ENCODE measurements at regions not wholly inside any gene's neighbourhood (a gene's known extent, or its start where the extent isn't known, plus 50 kb on each side); places are given as distances from the start of the nearest gene placed in this dataset.

GRCh38 chr16:6498858-6499257, 833.8 kb upstream of the RBFOX1 start:
- no peak for TF ChIP-seq RAD21 (IDR thresholded peaks at IDR 0.05; ENCODE audit: low read depth)
- TF ChIP-seq FOXM1 (IDR thresholded peaks at IDR 0.05; ENCODE audit: borderline replicate concordance, low read depth) = no peak
- no peak for TF ChIP-seq YY1 (IDR thresholded peaks at IDR 0.05; ENCODE audit: low read depth)
- no peak for TF ChIP-seq REST (IDR thresholded peaks at IDR 0.05; ENCODE audit: low read depth)
- TF ChIP-seq CREB1 (IDR thresholded peaks at IDR 0.05; ENCODE audit: low read depth) = no peak
- no peak for TF ChIP-seq CEBPB (IDR thresholded peaks at IDR 0.05)
- TF ChIP-seq ZBTB7A (IDR thresholded peaks at IDR 0.05; ENCODE audit: low read depth) = no peak
- TF ChIP-seq TAF1 (IDR thresholded peaks at IDR 0.05; ENCODE audit: low read depth) = no peak
- TF ChIP-seq EGR1 (IDR thresholded peaks at IDR 0.05) = no peak
- TF ChIP-seq TEAD4 (IDR thresholded peaks at IDR 0.05) = no peak
- no peak for TF ChIP-seq MAX (IDR thresholded peaks at IDR 0.05)
- TF ChIP-seq EP300 (IDR thresholded peaks at IDR 0.05; ENCODE audit: borderline replicate concordance) = no peak
- TF ChIP-seq USF1 (IDR thresholded peaks at IDR 0.05) = no peak
- no peak for TF ChIP-seq TCF12 (IDR thresholded peaks at IDR 0.05; ENCODE audit: low read depth)

Data from Ishikawa (cell line).